SK-N-SH treated with all-trans-retinoic acid at 6 μM for 48 hours (cell line): ENCODE measurements at regions not wholly inside any gene's neighbourhood (a gene's known extent, or its start where the extent isn't known, plus 50 kb on each side); places are given as distances from the start of the nearest gene placed in this dataset.

Experiments used
- ATAC-seq: fragments of 200-7000 bp; cut with Tn5 transposase; 3 replicates; pipeline ENCODE4 v1.9.1; 2020; ENCODE audit warnings: mild to moderate bottlenecking, moderate library complexity
- BACH2 ChIP-seq: fragments of 250-450 bp; sonication (Bioruptor Pico); IDR thresholded peaks from 2 replicates; pipeline ENCODE4 v1.9.0; 2021; ENCODE audit warnings: mild to moderate bottlenecking, borderline replicate concordance
- CSDC2 ChIP-seq: fragments of 250-450 bp; sonication (Bioruptor Pico); IDR thresholded peaks from 2 replicates; pipeline ENCODE4 v1.5.0; 2020; ENCODE audit warnings: mild to moderate bottlenecking, moderate library complexity
- ESRRG ChIP-seq: fragments of 250-450 bp; sonication (Bioruptor Pico); IDR thresholded peaks from 2 replicates; pipeline ENCODE4 v1.6.1; 2021; ENCODE audit warnings: mild to moderate bottlenecking
- ISL1 ChIP-seq: fragments of 250-450 bp; sonication (Bioruptor Pico); IDR thresholded peaks from 2 replicates; pipeline ENCODE4 v2.1.2; 2022; ENCODE audit warnings: mild to moderate bottlenecking, moderate library complexity
- PPARA ChIP-seq: fragments of 250-450 bp; sonication (Bioruptor Pico); IDR thresholded peaks from 2 replicates; pipeline ENCODE4 v1.5.0; 2020; ENCODE audit warnings: mild to moderate bottlenecking, borderline replicate concordance
- TCF4 ChIP-seq: fragments of 250-450 bp; sonication (Bioruptor Pico); IDR thresholded peaks from 2 replicates; pipeline ENCODE4 v1.8.0; 2021; ENCODE audit warnings: mild to moderate bottlenecking, moderate library complexity, borderline replicate concordance
- TOX ChIP-seq: fragments of 250-450 bp; sonication (Bioruptor Pico); IDR thresholded peaks from 2 replicates; pipeline ENCODE4 v1.8.0; 2021; ENCODE audit warnings: mild to moderate bottlenecking, moderate library complexity, borderline replicate concordance
- ZC3H10 ChIP-seq: fragments of 250-450 bp; sonication (Bioruptor Pico); IDR thresholded peaks from 2 replicates; pipeline ENCODE4 v1.5.1; 2021; ENCODE audit warnings: mild to moderate bottlenecking, moderate library complexity
- ZFP3 ChIP-seq: fragments of 250-450 bp; sonication (Bioruptor Pico); IDR thresholded peaks from 2 replicates; pipeline ENCODE4 v1.5.0; 2020; ENCODE audit warnings: mild to moderate bottlenecking, moderate library complexity
- ZFP30 ChIP-seq: fragments of 450-650 bp; formaldehyde crosslinking; IDR thresholded peaks from 2 replicates; pipeline ENCODE4 v1.5.0; 2022; ENCODE audit warnings: mild to moderate bottlenecking, moderate library complexity
- ZNF8 ChIP-seq: fragments of 450-650 bp; formaldehyde crosslinking; IDR thresholded peaks from 2 replicates; pipeline ENCODE4 v1.5.0; 2020; ENCODE audit warnings: mild to moderate bottlenecking, moderate library complexity
- TF ChIP-seq, protein P1 (sequence below): fragments of 250-450 bp; sonication (Bioruptor Pico); IDR thresholded peaks from 2 replicates; pipeline ENCODE4 v1.8.0; 2020; ENCODE audit warnings: mild to moderate bottlenecking, moderate library complexity, borderline replicate concordance
- TF ChIP-seq, protein P2 (sequence below): fragments of 250-450 bp; sonication (Bioruptor Pico); IDR thresholded peaks from 2 replicates; pipeline ENCODE4 v1.8.0; 2021; ENCODE audit warnings: low read depth, mild to moderate bottlenecking, moderate library complexity, borderline replicate concordance
- TF ChIP-seq, protein P3 (sequence below): fragments of 250-450 bp; sonication (Bioruptor Pico); IDR thresholded peaks from 2 replicates; pipeline ENCODE4 v1.5.0; 2020; ENCODE audit warnings: mild to moderate bottlenecking, moderate library complexity
- TF ChIP-seq, protein P4 (sequence below): fragments of 250-450 bp; sonication (Bioruptor Pico); IDR thresholded peaks from 2 replicates; pipeline ENCODE4 v1.5.1; 2020; ENCODE audit warnings: low read depth, mild to moderate bottlenecking, moderate library complexity

DNA sequence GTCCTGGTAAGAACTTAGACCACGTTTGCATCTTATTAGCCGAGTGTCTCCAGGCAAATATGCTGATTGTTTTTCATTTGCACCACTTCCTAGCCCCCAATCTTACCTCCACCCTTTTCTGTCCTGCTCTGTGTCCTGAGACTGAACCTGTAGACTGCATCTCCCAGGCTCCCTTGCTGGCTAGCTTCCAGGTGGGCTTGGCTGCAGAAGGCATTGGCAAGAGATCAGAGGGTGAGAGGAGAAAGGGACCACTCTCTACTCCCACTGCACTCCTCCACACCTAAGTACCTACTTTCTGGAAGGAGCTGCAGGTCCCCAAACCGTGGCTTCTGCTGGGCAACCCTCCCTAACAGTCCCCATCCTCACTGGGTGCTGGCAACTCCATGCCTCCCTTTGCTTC is 59.9 kb upstream of the XPA start (continued):
- TF ChIP-seq TOX (no peak), CSDC2 (CRISPR knock-in tag) (no peak), ISL1 (CRISPR knock-in tag) (no peak)
- TF ChIP-seq, protein P1, sequence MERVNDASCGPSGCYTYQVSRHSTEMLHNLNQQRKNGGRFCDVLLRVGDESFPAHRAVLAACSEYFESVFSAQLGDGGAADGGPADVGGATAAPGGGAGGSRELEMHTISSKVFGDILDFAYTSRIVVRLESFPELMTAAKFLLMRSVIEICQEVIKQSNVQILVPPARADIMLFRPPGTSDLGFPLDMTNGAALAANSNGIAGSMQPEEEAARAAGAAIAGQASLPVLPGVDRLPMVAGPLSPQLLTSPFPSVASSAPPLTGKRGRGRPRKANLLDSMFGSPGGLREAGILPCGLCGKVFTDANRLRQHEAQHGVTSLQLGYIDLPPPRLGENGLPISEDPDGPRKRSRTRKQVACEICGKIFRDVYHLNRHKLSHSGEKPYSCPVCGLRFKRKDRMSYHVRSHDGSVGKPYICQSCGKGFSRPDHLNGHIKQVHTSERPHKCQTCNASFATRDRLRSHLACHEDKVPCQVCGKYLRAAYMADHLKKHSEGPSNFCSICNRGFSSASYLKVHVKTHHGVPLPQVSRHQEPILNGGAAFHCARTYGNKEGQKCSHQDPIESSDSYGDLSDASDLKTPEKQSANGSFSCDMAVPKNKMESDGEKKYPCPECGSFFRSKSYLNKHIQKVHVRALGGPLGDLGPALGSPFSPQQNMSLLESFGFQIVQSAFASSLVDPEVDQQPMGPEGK (CRISPR knock-in tag), result no peak
- TF ChIP-seq, protein P2, sequence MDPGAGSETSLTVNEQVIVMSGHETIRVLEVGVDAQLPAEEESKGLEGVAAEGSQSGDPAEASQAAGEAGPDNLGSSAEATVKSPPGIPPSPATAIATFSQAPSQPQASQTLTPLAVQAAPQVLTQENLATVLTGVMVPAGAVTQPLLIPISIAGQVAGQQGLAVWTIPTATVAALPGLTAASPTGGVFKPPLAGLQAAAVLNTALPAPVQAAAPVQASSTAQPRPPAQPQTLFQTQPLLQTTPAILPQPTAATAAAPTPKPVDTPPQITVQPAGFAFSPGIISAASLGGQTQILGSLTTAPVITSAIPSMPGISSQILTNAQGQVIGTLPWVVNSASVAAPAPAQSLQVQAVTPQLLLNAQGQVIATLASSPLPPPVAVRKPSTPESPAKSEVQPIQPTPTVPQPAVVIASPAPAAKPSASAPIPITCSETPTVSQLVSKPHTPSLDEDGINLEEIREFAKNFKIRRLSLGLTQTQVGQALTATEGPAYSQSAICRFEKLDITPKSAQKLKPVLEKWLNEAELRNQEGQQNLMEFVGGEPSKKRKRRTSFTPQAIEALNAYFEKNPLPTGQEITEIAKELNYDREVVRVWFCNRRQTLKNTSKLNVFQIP, result no peak
- TF ChIP-seq, all 23 proteins: peak for 0

DNA sequence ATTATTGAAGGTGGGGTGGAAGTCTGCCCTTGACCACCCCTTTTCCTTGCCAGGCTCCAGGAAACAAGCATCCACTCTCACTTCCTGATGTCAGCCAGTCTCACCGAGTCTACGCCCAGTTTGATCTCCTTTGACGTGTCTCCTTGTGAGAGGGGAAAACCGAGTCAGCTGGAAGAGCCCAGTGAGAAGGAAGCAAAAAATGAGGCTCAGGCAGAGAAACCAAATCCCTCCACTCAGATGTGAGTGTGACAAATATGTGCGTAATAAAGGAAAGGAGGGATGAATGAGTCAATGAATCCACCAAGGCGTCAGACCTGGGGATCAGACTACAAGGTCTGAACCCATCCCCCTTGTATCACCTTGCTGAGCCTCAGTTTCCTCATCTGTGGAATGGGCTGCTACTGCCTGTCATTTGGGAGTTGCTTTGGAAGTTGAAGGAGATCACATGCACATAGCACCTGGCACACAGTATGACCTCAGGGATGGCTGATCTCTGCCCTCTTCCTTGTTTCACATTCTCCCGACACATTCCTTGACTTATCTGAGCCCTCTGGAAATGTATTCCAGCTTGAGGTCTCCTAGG is 61.3 kb upstream of the XPA start:
- TF ChIP-seq ISL1 (CRISPR knock-in tag), result no peak
- TF ChIP-seq, protein P3, sequence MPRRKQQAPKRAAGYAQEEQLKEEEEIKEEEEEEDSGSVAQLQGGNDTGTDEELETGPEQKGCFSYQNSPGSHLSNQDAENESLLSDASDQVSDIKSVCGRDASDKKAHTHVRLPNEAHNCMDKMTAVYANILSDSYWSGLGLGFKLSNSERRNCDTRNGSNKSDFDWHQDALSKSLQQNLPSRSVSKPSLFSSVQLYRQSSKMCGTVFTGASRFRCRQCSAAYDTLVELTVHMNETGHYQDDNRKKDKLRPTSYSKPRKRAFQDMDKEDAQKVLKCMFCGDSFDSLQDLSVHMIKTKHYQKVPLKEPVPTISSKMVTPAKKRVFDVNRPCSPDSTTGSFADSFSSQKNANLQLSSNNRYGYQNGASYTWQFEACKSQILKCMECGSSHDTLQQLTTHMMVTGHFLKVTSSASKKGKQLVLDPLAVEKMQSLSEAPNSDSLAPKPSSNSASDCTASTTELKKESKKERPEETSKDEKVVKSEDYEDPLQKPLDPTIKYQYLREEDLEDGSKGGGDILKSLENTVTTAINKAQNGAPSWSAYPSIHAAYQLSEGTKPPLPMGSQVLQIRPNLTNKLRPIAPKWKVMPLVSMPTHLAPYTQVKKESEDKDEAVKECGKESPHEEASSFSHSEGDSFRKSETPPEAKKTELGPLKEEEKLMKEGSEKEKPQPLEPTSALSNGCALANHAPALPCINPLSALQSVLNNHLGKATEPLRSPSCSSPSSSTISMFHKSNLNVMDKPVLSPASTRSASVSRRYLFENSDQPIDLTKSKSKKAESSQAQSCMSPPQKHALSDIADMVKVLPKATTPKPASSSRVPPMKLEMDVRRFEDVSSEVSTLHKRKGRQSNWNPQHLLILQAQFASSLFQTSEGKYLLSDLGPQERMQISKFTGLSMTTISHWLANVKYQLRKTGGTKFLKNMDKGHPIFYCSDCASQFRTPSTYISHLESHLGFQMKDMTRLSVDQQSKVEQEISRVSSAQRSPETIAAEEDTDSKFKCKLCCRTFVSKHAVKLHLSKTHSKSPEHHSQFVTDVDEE (CRISPR knock-in tag), result no peak
- TF ChIP-seq ZC3H10, result no peak
- TF ChIP-seq TOX, result no peak
- TF ChIP-seq, protein P4, sequence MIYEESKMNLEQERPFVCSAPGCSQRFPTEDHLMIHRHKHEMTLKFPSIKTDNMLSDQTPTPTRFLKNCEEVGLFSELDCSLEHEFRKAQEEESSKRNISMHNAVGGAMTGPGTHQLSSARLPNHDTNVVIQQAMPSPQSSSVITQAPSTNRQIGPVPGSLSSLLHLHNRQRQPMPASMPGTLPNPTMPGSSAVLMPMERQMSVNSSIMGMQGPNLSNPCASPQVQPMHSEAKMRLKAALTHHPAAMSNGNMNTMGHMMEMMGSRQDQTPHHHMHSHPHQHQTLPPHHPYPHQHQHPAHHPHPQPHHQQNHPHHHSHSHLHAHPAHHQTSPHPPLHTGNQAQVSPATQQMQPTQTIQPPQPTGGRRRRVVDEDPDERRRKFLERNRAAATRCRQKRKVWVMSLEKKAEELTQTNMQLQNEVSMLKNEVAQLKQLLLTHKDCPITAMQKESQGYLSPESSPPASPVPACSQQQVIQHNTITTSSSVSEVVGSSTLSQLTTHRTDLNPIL (CRISPR knock-in tag), result no peak
- ATAC-seq, result no peak

DNA sequence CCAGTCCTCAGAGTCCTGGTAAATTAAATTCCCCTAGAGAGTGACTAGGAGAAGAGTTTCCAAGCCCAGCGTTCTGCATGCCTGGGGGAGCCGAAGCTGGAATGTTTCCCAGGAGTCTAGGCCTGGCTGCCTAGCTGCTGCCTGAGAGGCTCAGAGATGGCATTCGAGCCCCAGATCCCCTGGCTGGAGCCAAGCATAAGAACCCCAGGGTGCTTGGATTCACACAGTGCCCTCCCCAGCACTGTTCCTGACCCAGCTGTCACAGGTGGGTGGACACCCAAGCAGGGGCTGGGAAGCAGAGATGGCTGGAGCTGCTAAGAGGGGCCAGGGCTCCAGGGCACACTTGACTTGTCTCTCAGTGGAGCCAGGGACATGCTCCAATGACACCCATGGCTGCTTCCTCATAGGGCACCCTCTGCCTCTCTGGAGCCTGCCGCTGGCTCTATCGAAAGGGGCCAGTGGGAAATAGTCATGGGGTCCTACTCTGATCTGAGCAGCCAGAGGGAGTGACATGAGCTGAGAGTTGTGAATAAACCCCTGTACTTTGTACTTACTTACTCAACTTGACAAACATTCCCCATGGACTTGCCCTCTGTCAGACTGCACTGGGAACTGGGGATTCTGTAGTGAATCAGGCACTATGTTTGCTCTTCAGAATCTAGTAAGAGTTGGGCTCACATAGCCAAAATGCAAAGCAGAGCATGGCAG is 62.6 kb upstream of the XPA start:
- no peak for ATAC-seq
- TF ChIP-seq BACH2 (CRISPR knock-in tag) (no peak), ISL1 (CRISPR knock-in tag) (no peak), ZFP3 (CRISPR knock-in tag) (no peak), TOX (no peak), ZFP30 (CRISPR knock-in tag) (no peak), ZC3H10 (no peak), PPARA (CRISPR knock-in tag) (no peak), TCF4 (CRISPR knock-in tag) (no peak), ESRRG (CRISPR knock-in tag) (no peak), ZNF8 (CRISPR knock-in tag) (no peak), CSDC2 (CRISPR knock-in tag) (no peak)
- TF ChIP-seq, protein P1 (CRISPR knock-in tag), result no peak
- TF ChIP-seq, protein P4 (CRISPR knock-in tag), result no peak
- TF ChIP-seq, protein P2, result no peak
- TF ChIP-seq, all 23 proteins: peak for 0
